RWPE1 (cell line): ENCODE measurements at regions not wholly inside any gene's neighbourhood (a gene's known extent, or its start where the extent isn't known, plus 50 kb on each side); places are given as distances from the start of the nearest gene placed in this dataset.

Source experiments
- CTCF ChIA-PET: fragments of 350-600 bp; sonication (Branson Sonifier 250); formaldehyde crosslinking; extraction: SDS; loops from one replicate; lab custom pipeline; 2021; lab: Yijun Ruan, JAX
- POLR2A ChIA-PET: fragments of 400-600 bp; formaldehyde crosslinking; extraction: SDS; loops from one replicate; lab custom pipeline; 2020; ENCODE audit warnings: antibody characterized with exemption; ENCODE audit not compliant: low non-redundant PET; lab: Yijun Ruan, JAX
- DNase-seq: peaks from one replicate; pipeline ENCODE4 v3.0.0; 2012; ENCODE audit warnings: low spot score
- H3K27ac ChIP-seq: fragments of 450-650 bp; 2 replicates; pipeline ENCODE4 v1.5.1; 2017
- CTCF ChIP-seq: fragments of 450-650 bp; conservative IDR thresholded peaks from 2 replicates; pipeline ENCODE4 v1.5.1; 2017; ENCODE audit warnings: low read depth, mild to moderate bottlenecking

- ChIA-PET CTCF (interaction anchor here (0.6 to 1.6 kb wide), 6 partner anchors 12 to 1112 kb away, joined by 3 to 10 read pairs (median 4); no protein-coding TSS in a partner anchor), POLR2A (no interaction called here)
- DNase-seq = no peak
- TF ChIP-seq CTCF = no peak
- H3K27ac ChIP-seq = no peak overlapping the region
Observed at GRCh38 chr20:61161726-61162390, 90.2 kb upstream of the CDH4 start.

- ChIA-PET CTCF (interaction anchor here (0.7 kb wide), 2 partner anchors 19 to 702 kb away, joined by 7 to 10 read pairs; no protein-coding TSS in a partner anchor), POLR2A (no interaction called here)
- H3K27ac ChIP-seq = no peak overlapping the region
- no peak for TF ChIP-seq CTCF
- no peak for DNase-seq
Observed at GRCh38 chr20:61162451-61162850, 89.6 kb upstream of the CDH4 start.

GRCh38 chr20:61163031-61163430, 89.0 kb upstream of the CDH4 start:
- no peak for TF ChIP-seq CTCF
- no peak overlapping the region for H3K27ac ChIP-seq
- ChIA-PET POLR2A (no interaction called here), CTCF (no interaction called here)
- DNase-seq = no peak

DNA sequence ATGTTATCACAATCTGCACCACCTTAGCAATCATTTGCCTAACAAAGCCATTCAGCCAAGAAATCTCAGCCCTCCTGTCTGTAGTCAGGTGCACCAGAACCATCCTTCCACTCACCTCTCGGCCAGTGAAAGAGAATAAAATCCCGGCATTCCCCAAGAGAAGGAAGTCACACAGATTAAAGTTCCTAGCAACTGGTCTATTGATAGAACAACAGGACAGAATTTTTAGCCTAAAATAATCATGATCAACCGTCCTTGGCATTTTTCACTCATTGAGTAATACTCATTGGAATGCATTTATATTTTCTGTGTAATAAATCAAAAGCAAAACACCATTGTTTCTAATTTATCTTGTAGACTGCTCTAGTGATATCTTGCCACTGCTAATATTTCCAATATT, 85.7 kb upstream of the CDH4 start:
- no peak overlapping the region for H3K27ac ChIP-seq
- ChIA-PET POLR2A (no interaction called here), CTCF (no interaction called here)
- DNase-seq = peak; percentile 65
- TF ChIP-seq CTCF = no peak

GRCh38 chr20:61168605-61169004, 83.5 kb upstream of the CDH4 start:
- CTCF ChIA-PET = interaction anchor here (0.6 to 0.7 kb wide), 2 partner anchors 292 to 906 kb away, joined by 3 read pairs; no protein-coding TSS in a partner anchor
- H3K27ac ChIP-seq = no peak overlapping the region
- no peak for DNase-seq
- TF ChIP-seq CTCF = no peak
- POLR2A ChIA-PET = no interaction called here

DNA sequence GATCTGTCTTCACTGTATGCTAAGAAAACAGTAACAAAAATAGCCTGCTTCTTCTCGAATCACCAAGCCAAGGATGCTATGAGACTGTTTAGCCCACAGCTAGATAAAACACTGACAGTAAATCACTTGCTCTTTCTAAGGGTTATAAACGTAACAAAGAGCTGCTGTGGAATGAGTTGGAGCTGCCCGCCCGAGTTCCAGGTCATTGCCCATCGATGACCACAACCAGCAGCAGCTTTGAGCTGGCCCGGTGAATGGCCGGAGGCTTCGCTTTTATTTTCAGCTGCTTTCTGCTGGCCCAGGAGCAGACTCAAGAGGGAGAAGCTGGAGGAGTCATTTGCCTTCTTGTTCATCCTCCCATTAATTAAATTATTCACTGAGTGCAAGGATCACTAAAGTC, 82.2 kb upstream of the CDH4 start:
- H3K27ac ChIP-seq = no peak overlapping the region
- no peak for TF ChIP-seq CTCF
- POLR2A ChIA-PET = no interaction called here
- CTCF ChIA-PET = interaction anchor here (0.5 kb wide), 1 partner anchor 705 kb away, joined by 3 read pairs; no protein-coding TSS in a partner anchor
- no peak for DNase-seq
